ENCODE measurements at regions not wholly inside any gene's neighbourhood (a gene's known extent, or its start where the extent isn't known, plus 50 kb on each side); places are given as distances from the start of the nearest gene placed in this dataset.

DNA sequence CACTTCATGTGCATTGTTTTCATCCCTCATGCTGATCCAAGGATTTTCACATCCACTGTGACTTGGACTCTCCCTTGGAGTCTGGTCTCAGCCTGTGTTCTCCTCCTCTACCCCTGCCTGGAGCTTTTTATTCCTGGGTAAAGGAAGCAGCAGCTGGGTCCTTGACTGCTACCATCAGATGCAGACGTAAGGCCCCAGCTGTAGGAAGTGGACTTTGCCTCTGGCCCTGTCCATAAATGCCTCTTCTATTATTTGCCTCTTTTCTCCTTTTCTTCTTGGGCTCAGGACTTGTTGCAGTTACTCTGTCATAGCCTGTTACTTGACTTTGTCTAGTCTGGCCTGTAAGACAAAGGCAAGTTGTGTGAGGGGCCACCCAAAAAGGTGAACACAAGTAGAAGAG is 303.8 kb downstream of the NXPE2 start:
- ATAC-seq, result no peak
- no peaks in the 10 kb centered on the region for H3K27me3 ChIP-seq
- no peak for DNase-seq
- no peaks in the 10 kb centered on the region for H3K36me3 ChIP-seq
- H3K9me3 ChIP-seq, result no peaks in the 10 kb centered on the region
- intact Hi-C loops (cut with DNase I), result no loop called here
- H3K4me3 ChIP-seq, result no peak overlapping the region
- TF ChIP-seq, protein P1, sequence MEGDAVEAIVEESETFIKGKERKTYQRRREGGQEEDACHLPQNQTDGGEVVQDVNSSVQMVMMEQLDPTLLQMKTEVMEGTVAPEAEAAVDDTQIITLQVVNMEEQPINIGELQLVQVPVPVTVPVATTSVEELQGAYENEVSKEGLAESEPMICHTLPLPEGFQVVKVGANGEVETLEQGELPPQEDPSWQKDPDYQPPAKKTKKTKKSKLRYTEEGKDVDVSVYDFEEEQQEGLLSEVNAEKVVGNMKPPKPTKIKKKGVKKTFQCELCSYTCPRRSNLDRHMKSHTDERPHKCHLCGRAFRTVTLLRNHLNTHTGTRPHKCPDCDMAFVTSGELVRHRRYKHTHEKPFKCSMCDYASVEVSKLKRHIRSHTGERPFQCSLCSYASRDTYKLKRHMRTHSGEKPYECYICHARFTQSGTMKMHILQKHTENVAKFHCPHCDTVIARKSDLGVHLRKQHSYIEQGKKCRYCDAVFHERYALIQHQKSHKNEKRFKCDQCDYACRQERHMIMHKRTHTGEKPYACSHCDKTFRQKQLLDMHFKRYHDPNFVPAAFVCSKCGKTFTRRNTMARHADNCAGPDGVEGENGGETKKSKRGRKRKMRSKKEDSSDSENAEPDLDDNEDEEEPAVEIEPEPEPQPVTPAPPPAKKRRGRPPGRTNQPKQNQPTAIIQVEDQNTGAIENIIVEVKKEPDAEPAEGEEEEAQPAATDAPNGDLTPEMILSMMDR (IDR thresholded peaks at IDR 0.05), result no peak
- H3K27ac ChIP-seq, result no peak overlapping the region
- no peaks in the 10 kb centered on the region for H3K4me1 ChIP-seq

DNA sequence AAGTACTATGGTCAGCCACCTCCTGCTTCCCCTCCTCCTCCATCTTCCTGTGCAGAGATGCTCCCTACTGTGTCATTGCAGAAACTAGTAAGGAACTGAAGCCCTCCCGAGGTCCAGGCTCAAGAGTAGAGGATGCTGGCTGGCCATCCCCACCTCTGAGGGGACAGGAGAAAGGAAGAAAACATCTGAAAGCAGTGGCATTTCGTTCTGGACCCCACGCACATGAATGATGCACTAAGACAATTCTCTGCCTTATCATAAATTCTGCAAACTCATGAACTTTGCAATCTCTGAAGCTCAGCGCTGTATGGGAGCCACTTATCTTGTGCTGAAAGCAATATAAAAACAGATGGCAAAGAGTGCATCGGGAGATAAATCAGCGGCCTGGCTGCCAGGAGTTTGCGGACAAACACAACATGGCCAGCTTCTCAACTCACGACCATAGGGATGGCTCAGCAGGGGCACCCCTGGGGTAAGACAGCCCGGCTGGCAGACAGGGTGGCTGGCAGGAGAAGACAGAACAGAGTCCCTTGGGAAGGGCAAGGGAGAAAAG is 306.4 kb downstream of the NXPE2 start:
- Histone ChIP-seq H3K9me3 (no peaks in the 10 kb centered on the region), H3K4me3 (no peak overlapping the region), H3K36me3 (no peaks in the 10 kb centered on the region), H3K4me1 (no peaks in the 10 kb centered on the region), H3K27ac (no peak overlapping the region), H3K27me3 (no peaks in the 10 kb centered on the region)
- TF ChIP-seq, protein P1 (IDR thresholded peaks at IDR 0.05), result no peak
- DNase-seq (no peak), ATAC-seq (no peak)
- intact Hi-C loops (cut with DNase I), result no loop called here

DNA sequence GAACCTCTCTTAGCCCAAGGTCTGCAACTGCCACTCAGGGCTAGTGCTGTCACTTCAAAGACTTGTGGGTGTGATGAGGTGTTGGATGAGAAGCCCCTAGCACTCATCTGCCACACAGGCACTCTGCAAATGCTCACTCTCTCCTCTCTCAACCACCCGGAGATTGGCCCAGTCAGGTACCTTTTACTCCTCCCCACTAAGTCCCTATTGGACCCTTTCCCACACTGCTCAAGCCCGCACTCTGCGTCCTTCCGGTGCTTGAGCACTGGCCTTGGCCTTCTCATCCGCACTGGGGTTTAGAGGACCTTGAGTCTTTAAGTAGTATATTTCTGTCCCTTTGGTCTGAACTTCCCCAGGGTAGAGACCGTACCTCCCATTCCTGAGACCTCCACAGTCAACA is 308.0 kb downstream of the NXPE2 start:
- H3K27me3 ChIP-seq, result no peaks in the 10 kb centered on the region
- no peak for DNase-seq
- ATAC-seq, result peak; percentile 8
- no peak overlapping the region for H3K27ac ChIP-seq
- intact Hi-C loops (cut with DNase I), result no loop called here
- H3K4me1 ChIP-seq, result no peaks in the 10 kb centered on the region
- H3K36me3 ChIP-seq, result no peaks in the 10 kb centered on the region
- no peaks in the 10 kb centered on the region for H3K9me3 ChIP-seq
- H3K4me3 ChIP-seq, result no peak overlapping the region
- TF ChIP-seq, protein P1 (IDR thresholded peaks at IDR 0.05), result no peak

DNA sequence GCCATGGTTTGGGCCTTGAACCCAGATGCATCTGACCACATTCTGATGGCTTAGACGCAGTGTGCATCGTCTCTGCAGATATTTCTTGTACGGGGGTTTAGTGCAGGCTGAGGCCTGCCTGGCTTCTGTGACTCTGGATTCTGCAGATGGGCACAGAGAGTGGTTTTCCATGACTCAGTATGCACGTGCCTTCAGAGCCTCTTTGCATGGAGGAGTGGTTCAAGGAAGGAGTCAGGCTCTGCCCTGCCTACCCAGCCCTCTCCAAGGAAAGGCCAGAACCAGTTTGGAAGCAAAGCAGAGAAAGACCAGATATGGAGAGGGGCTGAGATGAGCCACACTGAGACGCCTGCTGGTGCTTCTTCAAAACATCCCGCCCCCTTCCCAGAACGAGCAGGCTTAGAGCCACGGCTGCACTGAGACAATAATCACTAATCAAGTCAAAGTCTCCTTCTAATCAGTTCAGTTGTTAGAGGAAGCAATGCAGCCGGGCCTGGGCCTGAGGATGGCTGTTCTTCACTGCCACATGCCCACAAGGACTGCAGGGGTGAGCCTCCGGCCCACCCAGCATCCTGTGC is 308.9 kb downstream of the NXPE2 start:
- no peak for DNase-seq
- H3K27me3 ChIP-seq, result no peaks in the 10 kb centered on the region
- TF ChIP-seq, protein P1 (IDR thresholded peaks at IDR 0.05), result no peak

DNA sequence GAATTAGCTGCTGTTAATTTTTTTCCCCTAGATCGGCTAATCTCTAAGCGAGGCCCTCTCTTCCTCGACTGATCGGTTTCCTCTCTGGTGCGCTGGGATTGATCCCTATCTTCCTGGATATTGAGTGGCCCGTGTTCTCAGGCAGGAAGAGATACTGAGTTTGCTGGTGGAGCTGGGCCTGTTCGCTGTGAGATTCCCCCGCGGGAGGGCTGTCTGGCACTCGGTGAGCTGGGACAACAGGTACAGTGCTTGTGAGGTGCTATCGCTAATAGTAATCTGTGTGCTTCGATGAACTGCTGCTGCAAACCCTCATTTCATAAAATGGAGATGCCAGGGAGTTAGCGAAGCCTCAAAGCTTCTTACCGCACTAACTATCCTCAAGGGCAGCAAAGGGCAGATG is 310.3 kb downstream of the NXPE2 start:
- intact Hi-C loops (cut with DNase I), result no loop called here
- Histone ChIP-seq H3K27me3 (no peaks in the 10 kb centered on the region), H3K9me3 (no peaks in the 10 kb centered on the region), H3K4me3 (no peak overlapping the region), H3K36me3 (no peaks in the 10 kb centered on the region), H3K27ac (no peak overlapping the region), H3K4me1 (no peaks in the 10 kb centered on the region)
- TF ChIP-seq, protein P1 (IDR thresholded peaks at IDR 0.05), result no peak
- ATAC-seq (no peak), DNase-seq (no peak)

More for the DNA sequence above, 308.9 kb downstream of the NXPE2 start:
- no peaks in the 10 kb centered on the region for H3K36me3 ChIP-seq
- no peak overlapping the region for H3K4me3 ChIP-seq
- no peak overlapping the region for H3K27ac ChIP-seq
- no peaks in the 10 kb centered on the region for H3K9me3 ChIP-seq
- no peaks in the 10 kb centered on the region for H3K4me1 ChIP-seq
- no peak for ATAC-seq
- intact Hi-C loops (cut with DNase I), result no loop called here

DNA sequence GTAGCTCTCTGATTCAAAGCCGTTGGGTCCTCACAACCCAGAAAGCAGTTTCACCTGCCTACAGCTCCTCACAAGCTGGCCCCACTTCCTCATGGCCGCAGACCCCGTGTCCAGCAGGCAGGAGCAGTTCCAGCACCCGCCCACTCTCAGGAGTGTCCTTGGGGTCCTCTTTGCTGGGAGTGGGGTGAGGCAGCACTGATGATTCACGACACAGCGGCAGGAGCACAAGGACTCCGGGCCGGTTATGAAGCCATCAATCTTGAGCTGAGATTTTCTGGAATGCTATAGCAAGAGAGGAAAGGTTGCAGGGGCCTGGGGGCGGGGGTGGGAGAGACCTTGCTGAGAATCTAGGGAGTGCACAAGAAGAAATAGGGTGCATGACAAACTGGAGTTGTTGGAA is 311.2 kb downstream of the NXPE2 start:
- no peak overlapping the region for H3K27ac ChIP-seq
- intact Hi-C loops (cut with DNase I), result no loop called here
- TF ChIP-seq, protein P1 (IDR thresholded peaks at IDR 0.05), result no peak
- no peaks in the 10 kb centered on the region for H3K9me3 ChIP-seq
- ATAC-seq (no peak), DNase-seq (no peak)
- H3K27me3 ChIP-seq, result no peaks in the 10 kb centered on the region
- no peak overlapping the region for H3K4me3 ChIP-seq
- H3K4me1 ChIP-seq, result no peaks in the 10 kb centered on the region
- no peaks in the 10 kb centered on the region for H3K36me3 ChIP-seq
